ENCODE measurements at regions not wholly inside any gene's neighbourhood (a gene's known extent, or its start where the extent isn't known, plus 50 kb on each side); places are given as distances from the start of the nearest gene placed in this dataset.
A peak's percentile ranks its signal among the peaks of the same experiment; 100 is the strongest.
"Not testable (repeated sequence)": the region's sequence is repeated elsewhere in the genome, so short reads cannot be mapped to it uniquely, and the experiment has no call there.

GRCh38 chr2:91657193-91657592, 2965.7 kb downstream of the RPIA start:
- DNase-seq = peak; percentile 71 to 87
- H3K36me3 ChIP-seq (ENCODE audit: control insufficient read depth, insufficient read depth, low read length); H3K9me3 ChIP-seq (ENCODE audit: control insufficient read depth, low read depth, low read length); H3K4me1 ChIP-seq (ENCODE audit: control insufficient read depth, insufficient read depth, low read length); H3K27me3 ChIP-seq (ENCODE audit: control insufficient read depth, insufficient read depth, low read length); H3K27ac ChIP-seq (ENCODE audit: low read length); H3K4me3 ChIP-seq (ENCODE audit: low read length): not testable (repeated sequence)
- no CpG with 5 or more reads among the region's 17 CpGs for WGBS (ENCODE audit: insufficient coverage, low lambda C conversion rate)

DNA sequence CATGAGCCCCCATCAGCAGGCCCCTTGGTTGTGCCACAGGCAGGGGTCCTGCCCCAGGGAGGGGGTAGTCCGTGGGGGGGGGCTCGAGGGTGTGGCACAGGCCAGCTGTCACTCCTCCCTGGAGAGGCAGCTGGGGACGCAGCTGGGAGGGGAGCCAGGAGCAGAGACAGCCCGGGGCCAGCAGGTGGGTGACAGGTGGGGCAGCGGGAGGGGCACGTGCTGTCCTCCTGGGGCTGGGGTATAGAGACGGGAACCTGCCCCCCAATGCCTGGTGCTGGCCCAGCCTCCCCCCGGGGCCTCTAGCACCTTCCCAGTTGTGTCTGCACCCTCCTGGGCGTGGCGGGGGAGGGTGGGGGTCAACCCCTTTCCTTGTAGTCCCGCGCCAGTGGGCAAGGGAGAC, 2966.9 kb downstream of the RPIA start:
- H3K4me3 ChIP-seq (ENCODE audit: low read length); H3K36me3 ChIP-seq (ENCODE audit: control insufficient read depth, insufficient read depth, low read length); H3K27me3 ChIP-seq (ENCODE audit: control insufficient read depth, insufficient read depth, low read length); H3K4me1 ChIP-seq (ENCODE audit: control insufficient read depth, insufficient read depth, low read length); H3K9me3 ChIP-seq (ENCODE audit: control insufficient read depth, low read depth, low read length); H3K27ac ChIP-seq (ENCODE audit: low read length): not testable (repeated sequence)
- WGBS (ENCODE audit: insufficient coverage, low lambda C conversion rate) = no CpG with 5 or more reads among the region's 12 CpGs
- peak in 1 of 2 donors; percentile 13 for DNase-seq

GRCh38 chr2:91659189-91659916, 2967.9 kb downstream of the RPIA start:
- H3K4me1 ChIP-seq (ENCODE audit: control insufficient read depth, insufficient read depth, low read length); H3K9me3 ChIP-seq (ENCODE audit: control insufficient read depth, low read depth, low read length); H3K27me3 ChIP-seq (ENCODE audit: control insufficient read depth, insufficient read depth, low read length); H3K4me3 ChIP-seq (ENCODE audit: low read length); H3K27ac ChIP-seq (ENCODE audit: low read length); DNase-seq; H3K36me3 ChIP-seq (ENCODE audit: control insufficient read depth, insufficient read depth, low read length): not testable (repeated sequence)
- no CpG with 5 or more reads among the region's 21 CpGs for WGBS (ENCODE audit: insufficient coverage, low lambda C conversion rate)

- H3K27me3 ChIP-seq (ENCODE audit: control insufficient read depth, insufficient read depth, low read length); H3K4me3 ChIP-seq (ENCODE audit: low read length); H3K4me1 ChIP-seq (ENCODE audit: control insufficient read depth, insufficient read depth, low read length); H3K36me3 ChIP-seq (ENCODE audit: control insufficient read depth, insufficient read depth, low read length); H3K27ac ChIP-seq (ENCODE audit: low read length); H3K9me3 ChIP-seq (ENCODE audit: control insufficient read depth, low read depth, low read length): not testable (repeated sequence)
- no CpG with 5 or more reads among the region's 34 CpGs for WGBS (ENCODE audit: insufficient coverage, low lambda C conversion rate)
- peak; percentile 24 to 47 for DNase-seq
Observed at GRCh38 chr2:91659917-91660275, 2968.4 kb downstream of the RPIA start.

- not testable (repeated sequence) for H3K27me3 ChIP-seq (ENCODE audit: control insufficient read depth, insufficient read depth, low read length); H3K36me3 ChIP-seq (ENCODE audit: control insufficient read depth, insufficient read depth, low read length); H3K9me3 ChIP-seq (ENCODE audit: control insufficient read depth, low read depth, low read length); H3K4me3 ChIP-seq (ENCODE audit: low read length); H3K27ac ChIP-seq (ENCODE audit: low read length); DNase-seq; H3K4me1 ChIP-seq (ENCODE audit: control insufficient read depth, insufficient read depth, low read length)
- WGBS (ENCODE audit: insufficient coverage, low lambda C conversion rate) = no CpG with 5 or more reads among the region's 2 CpGs
Observed at GRCh38 chr2:91667341-91667740, 2975.9 kb downstream of the RPIA start.

DNA sequence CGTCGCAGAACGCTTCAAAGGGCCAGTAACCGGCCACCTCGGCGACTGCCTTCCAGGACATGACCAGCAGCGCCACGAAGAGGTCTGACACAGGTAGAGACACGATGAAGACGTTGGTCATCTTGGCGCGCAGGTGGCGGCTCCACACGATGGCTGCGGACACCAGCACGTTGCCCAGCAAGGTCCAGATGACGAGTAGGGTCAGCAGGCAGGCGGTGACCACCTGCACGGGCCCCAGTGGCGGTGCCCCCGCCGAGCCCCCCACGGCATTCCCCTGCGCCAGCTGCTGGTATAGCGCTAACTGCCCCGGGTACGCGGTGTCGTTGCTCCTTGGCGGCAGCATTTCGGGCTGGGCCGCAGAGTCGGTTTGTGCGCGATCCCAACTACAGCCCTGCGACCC, 2994.1 kb downstream of the RPIA start:
- WGBS (ENCODE audit: insufficient coverage, low lambda C conversion rate) = no CpG with 5 or more reads among the region's 36 CpGs
- DNase-seq; H3K27ac ChIP-seq (ENCODE audit: low read length); H3K36me3 ChIP-seq (ENCODE audit: control insufficient read depth, insufficient read depth, low read length); H3K9me3 ChIP-seq (ENCODE audit: control insufficient read depth, low read depth, low read length); H3K27me3 ChIP-seq (ENCODE audit: control insufficient read depth, insufficient read depth, low read length); H3K4me3 ChIP-seq (ENCODE audit: low read length); H3K4me1 ChIP-seq (ENCODE audit: control insufficient read depth, insufficient read depth, low read length): not testable (repeated sequence)

GRCh38 chr2:91686046-91686445, 2994.6 kb downstream of the RPIA start:
- not testable (repeated sequence) for H3K9me3 ChIP-seq (ENCODE audit: control insufficient read depth, low read depth, low read length); H3K27me3 ChIP-seq (ENCODE audit: control insufficient read depth, insufficient read depth, low read length); H3K4me3 ChIP-seq (ENCODE audit: low read length); H3K27ac ChIP-seq (ENCODE audit: low read length); H3K36me3 ChIP-seq (ENCODE audit: control insufficient read depth, insufficient read depth, low read length); H3K4me1 ChIP-seq (ENCODE audit: control insufficient read depth, insufficient read depth, low read length)
- WGBS (ENCODE audit: insufficient coverage, low lambda C conversion rate) = no CpG with 5 or more reads among the region's 42 CpGs
- peak in 1 of 2 donors; percentile 1 for DNase-seq
